ENCODE measurements at regions not wholly inside any gene's neighbourhood (a gene's known extent, or its start where the extent isn't known, plus 50 kb on each side); places are given as distances from the start of the nearest gene placed in this dataset.

GRCh38 chr11:70570693-70571395 is 172.5 kb downstream of the CTTN start:
- DNase-seq (ENCODE audit: low spot score), result no peak

GRCh38 chr11:70572974-70573260 is 174.6 kb downstream of the CTTN start:
- DNase-seq (ENCODE audit: low spot score), result no peak

- DNase-seq (ENCODE audit: low spot score), result no peak
Observed at GRCh38 chr11:70573701-70574151, 175.4 kb downstream of the CTTN start.

- no peak for DNase-seq (ENCODE audit: low spot score)
Observed at GRCh38 chr11:70574725-70575347, 176.5 kb downstream of the CTTN start.

GRCh38 chr11:70575396-70576060 is 177.2 kb downstream of the CTTN start:
- no peak for DNase-seq (ENCODE audit: low spot score)

- no peak for DNase-seq (ENCODE audit: low spot score)
Observed at GRCh38 chr11:70577258-70577603, 178.9 kb downstream of the CTTN start.

GRCh38 chr11:70577948-70578347 is 179.6 kb downstream of the CTTN start:
- no peak for DNase-seq (ENCODE audit: low spot score)

GRCh38 chr11:70578371-70578770 is 180.0 kb downstream of the CTTN start:
- DNase-seq (ENCODE audit: low spot score), result no peak

GRCh38 chr11:70578831-70579230 is 180.5 kb downstream of the CTTN start:
- no peak for DNase-seq (ENCODE audit: low spot score)

GRCh38 chr11:70579316-70579955 is 181.1 kb downstream of the CTTN start:
- DNase-seq (ENCODE audit: low spot score), result peak; percentile 29

GRCh38 chr11:70580036-70580805 is 181.9 kb downstream of the CTTN start:
- peak; percentile 54 for DNase-seq (ENCODE audit: low spot score)

GRCh38 chr11:70581991-70582885 is 183.9 kb downstream of the CTTN start:
- DNase-seq (ENCODE audit: low spot score), result no peak

GRCh38 chr11:70582886-70583641 is 184.7 kb downstream of the CTTN start:
- DNase-seq (ENCODE audit: low spot score), result no peak

GRCh38 chr11:70583781-70584218 is 185.5 kb downstream of the CTTN start:
- DNase-seq (ENCODE audit: low spot score), result no peak

GRCh38 chr11:70584498-70585235 is 186.3 kb downstream of the CTTN start:
- no peak for DNase-seq (ENCODE audit: low spot score)

- DNase-seq (ENCODE audit: low spot score), result no peak
Observed at GRCh38 chr11:70585236-70585545, 186.9 kb downstream of the CTTN start.

- DNase-seq (ENCODE audit: low spot score), result no peak
Observed at GRCh38 chr11:70586261-70587074, 188.1 kb downstream of the CTTN start.

- no peak for DNase-seq (ENCODE audit: low spot score)
Observed at GRCh38 chr11:70587075-70587389, 188.7 kb downstream of the CTTN start.

GRCh38 chr11:70590356-70590991 is 192.1 kb downstream of the CTTN start:
- DNase-seq (ENCODE audit: low spot score), result no peak

All from ecto neural progenitor cell (in vitro differentiated cells).